H54 (cell line): ENCODE measurements at regions not wholly inside any gene's neighbourhood (a gene's known extent, or its start where the extent isn't known, plus 50 kb on each side); places are given as distances from the start of the nearest gene placed in this dataset.
A peak's percentile ranks its signal among the peaks of the same experiment; 100 is the strongest.
"Not testable (repeated sequence)": the region's sequence is repeated elsewhere in the genome, so short reads cannot be mapped to it uniquely, and the experiment has no call there.

Experiments used
- DNase-seq: peaks from one replicate; pipeline ENCODE4 v3.0.0; 2011; ENCODE audit warnings: low spot score, mixed read lengths; ENCODE audit not compliant: insufficient read length
- FAIRE-seq: peaks from 3 replicates; lab custom pipeline; 2011; peaks lifted over from hg19 to GRCh38; lab: Jason Lieb, UNC
- POLR2A ChIP-seq: IDR thresholded peaks from 2 replicates; pipeline ENCODE4 v1.6.1; 2011; ENCODE audit warnings: low read depth, mild to moderate bottlenecking, low read length

GRCh38 chr3:153250446-153250845 lies 88.4 kb downstream of the RAP2B start:
- no peak for TF ChIP-seq POLR2A
- FAIRE-seq: no peak
- no peak for DNase-seq

- FAIRE-seq (peak; percentile 89), DNase-seq (no peak)
- TF ChIP-seq POLR2A: no peak
Measured at GRCh38 chr3:153252963-153253362, 90.9 kb downstream of the RAP2B start.

GRCh38 chr3:153254361-153254760 lies 92.3 kb downstream of the RAP2B start:
- DNase-seq (no peak), FAIRE-seq (no peak)
- no peak for TF ChIP-seq POLR2A

DNA sequence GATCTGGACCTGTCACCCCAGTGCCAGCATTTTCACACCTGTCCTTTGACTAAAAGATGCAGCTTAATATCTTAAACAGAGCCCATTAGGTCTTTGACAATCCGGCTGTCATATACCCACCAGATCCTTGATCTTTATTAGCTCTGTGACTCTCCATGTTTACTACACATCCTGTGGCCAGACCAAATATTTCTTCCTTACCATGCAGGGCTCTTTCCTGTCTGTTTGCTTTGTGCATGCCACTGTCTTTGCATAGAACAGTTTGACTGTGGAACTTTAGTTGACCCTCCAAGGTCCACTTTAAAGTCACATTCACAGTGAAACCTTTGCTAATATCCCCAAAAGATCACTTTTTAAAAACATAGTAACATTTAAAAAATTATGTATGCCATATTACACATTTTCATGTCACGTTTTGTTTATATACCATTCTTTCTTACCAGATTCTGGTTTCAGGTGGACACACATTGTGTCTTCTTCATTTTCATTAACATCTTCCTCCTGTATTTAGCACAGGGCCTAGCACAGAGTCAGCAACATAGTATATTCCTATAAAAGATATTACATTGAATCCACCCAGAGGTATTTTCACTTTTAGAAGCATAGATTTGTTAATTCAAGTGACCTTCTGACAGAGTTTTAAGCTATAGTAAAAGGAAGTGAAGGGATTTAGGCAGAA lies 95.8 kb downstream of the RAP2B start:
- TF ChIP-seq POLR2A: no peak
- peak; percentile 85 for FAIRE-seq
- DNase-seq: no peak

- no peak for TF ChIP-seq POLR2A
- no peak for FAIRE-seq
- no peak for DNase-seq
Measured at GRCh38 chr3:153259956-153260355, 97.9 kb downstream of the RAP2B start.

DNA sequence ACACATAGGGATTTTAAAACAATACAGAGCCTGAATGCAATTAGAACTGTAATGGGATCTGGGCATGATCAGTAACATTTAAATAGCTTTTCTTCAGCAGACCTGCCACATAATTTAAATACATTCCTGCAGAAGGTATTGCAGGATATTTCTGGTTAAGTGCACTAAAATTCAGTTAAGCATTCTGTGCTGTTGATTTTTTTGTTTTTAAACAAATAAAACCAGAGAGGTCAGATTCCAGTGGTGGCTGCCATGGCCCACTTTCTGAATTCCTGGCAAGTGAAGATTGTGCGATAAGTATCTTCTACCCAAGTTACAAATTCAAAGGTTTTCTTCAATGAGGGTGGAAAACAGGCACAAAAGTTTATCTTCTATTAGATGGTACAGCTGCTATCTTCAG lies 98.7 kb downstream of the RAP2B start:
- no peak for TF ChIP-seq POLR2A
- DNase-seq (no peak), FAIRE-seq (no peak)

GRCh38 chr3:153266619-153267018 lies 104.6 kb downstream of the RAP2B start:
- no peak for FAIRE-seq
- no peak for TF ChIP-seq POLR2A
- DNase-seq: no peak

GRCh38 chr3:153268564-153269279 lies 106.7 kb downstream of the RAP2B start:
- no peak for DNase-seq

DNA sequence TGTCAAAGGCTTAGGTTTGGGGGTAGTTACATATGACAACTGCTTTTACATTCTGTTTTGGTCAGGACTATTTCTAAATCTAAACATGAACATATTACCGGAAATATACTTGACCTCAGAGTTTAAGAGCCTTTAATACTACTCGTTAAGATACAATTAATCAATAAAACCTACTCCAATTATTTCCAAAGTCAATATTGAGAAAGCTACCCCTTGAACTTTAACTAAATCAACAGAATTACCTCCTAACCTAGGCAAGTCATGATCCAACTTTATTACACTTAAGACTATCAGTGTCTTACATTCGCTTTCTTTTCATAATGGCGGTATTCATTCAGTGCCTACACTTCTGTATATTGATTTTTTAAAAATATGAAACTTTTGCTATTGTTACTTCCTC lies 107.7 kb downstream of the RAP2B start:
- no peak for DNase-seq
- TF ChIP-seq POLR2A: no peak
- FAIRE-seq: no peak

More at GRCh38 chr3:153268564-153269279, 106.7 kb downstream of the RAP2B start:
- no peak for FAIRE-seq
- no peak for TF ChIP-seq POLR2A

- no peak for TF ChIP-seq POLR2A
- DNase-seq (no peak), FAIRE-seq (peak; percentile 11)
Measured at GRCh38 chr3:153273217-153273616, 111.2 kb downstream of the RAP2B start.

DNA sequence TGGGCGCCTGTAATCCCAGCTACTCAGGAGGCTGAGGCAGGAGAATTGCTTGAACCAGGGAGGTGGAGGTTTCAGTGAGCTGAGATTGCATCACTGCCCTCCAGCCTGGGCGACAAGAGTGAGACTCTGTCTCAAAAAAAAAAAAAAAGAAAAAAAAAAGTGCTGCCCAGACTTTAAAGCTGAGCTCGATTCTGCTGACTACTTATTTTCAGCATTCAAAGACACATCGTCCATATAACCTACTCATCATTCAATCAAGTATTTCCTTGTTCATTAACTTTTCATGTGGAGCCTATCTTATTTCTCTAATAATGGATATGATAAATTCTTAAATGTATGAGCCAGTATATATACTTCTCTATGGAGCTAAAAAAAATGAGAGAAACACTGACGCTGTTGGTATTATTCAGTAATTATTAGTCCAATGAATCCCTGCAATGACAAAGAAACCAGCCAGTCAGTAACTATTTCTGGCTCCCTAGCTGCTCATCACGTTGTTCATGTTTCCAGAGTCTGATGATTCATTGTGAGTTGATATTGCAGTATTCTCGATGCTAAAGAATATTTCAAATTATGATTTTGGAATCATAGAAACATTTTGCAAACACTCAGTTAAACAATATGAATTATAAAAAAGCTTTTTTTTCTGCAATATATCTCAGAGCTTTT lies 111.9 kb downstream of the RAP2B start:
- no peak for TF ChIP-seq POLR2A
- DNase-seq (no peak), FAIRE-seq (peak; percentile 83)

GRCh38 chr3:153274561-153274960 lies 112.5 kb downstream of the RAP2B start:
- DNase-seq: no peak
- FAIRE-seq: peak; percentile 36
- no peak for TF ChIP-seq POLR2A

DNA sequence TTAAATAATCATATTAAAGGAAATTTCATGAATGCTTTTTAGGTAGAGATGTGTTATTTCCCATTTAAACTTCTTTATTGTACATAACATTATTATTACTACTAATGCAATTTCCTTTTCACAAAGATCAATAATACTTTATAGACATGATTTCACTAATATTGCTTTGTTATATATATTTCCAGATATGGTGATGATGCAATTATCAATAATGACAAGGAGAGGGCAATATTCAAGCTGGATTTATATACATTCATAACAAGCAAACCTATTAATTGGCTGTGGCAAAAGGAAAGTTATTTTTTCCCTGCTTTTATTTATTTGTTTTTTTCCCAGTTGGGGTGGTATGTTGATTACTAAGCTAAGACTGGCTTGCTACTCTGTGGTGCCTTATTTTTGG lies 113.5 kb downstream of the RAP2B start:
- DNase-seq: no peak
- no peak for TF ChIP-seq POLR2A
- no peak for FAIRE-seq

GRCh38 chr3:153277029-153277428 lies 115.0 kb downstream of the RAP2B start:
- DNase-seq (no peak), FAIRE-seq (peak; percentile 91)
- TF ChIP-seq POLR2A: no peak

- FAIRE-seq: not testable (repeated sequence)
Measured at GRCh38 chr3:153281236-153281997, 119.4 kb downstream of the RAP2B start.

More at GRCh38 chr3:153281236-153281997, 119.4 kb downstream of the RAP2B start:
- not testable (repeated sequence) for DNase-seq
